ENCODE measurements at regions not wholly inside any gene's neighbourhood (a gene's known extent, or its start where the extent isn't known, plus 50 kb on each side); places are given as distances from the start of the nearest gene placed in this dataset.

GRCh38 chr12:126139355-126139754 lies 1074.1 kb downstream of the AACS start:
- TF ChIP-seq FOXM1 (IDR thresholded peaks at IDR 0.05; ENCODE audit: borderline replicate concordance, low read depth) (no peak), REST (IDR thresholded peaks at IDR 0.05; ENCODE audit: low read depth) (no peak), YY1 (IDR thresholded peaks at IDR 0.05; ENCODE audit: low read depth) (no peak), TAF1 (IDR thresholded peaks at IDR 0.05; ENCODE audit: low read depth) (no peak), MAX (IDR thresholded peaks at IDR 0.05) (no peak), NFIC (IDR thresholded peaks at IDR 0.05) (no peak), RAD21 (IDR thresholded peaks at IDR 0.05; ENCODE audit: low read depth) (no peak), EP300 (IDR thresholded peaks at IDR 0.05; ENCODE audit: borderline replicate concordance) (no peak), ZBTB7A (IDR thresholded peaks at IDR 0.05; ENCODE audit: low read depth) (no peak), USF1 (IDR thresholded peaks at IDR 0.05) (no peak), CREB1 (IDR thresholded peaks at IDR 0.05; ENCODE audit: low read depth) (no peak), TEAD4 (IDR thresholded peaks at IDR 0.05) (no peak), EGR1 (IDR thresholded peaks at IDR 0.05) (no peak), CEBPB (IDR thresholded peaks at IDR 0.05) (no peak)
